ENCODE measurements at regions not wholly inside any gene's neighbourhood (a gene's known extent, or its start where the extent isn't known, plus 50 kb on each side); places are given as distances from the start of the nearest gene placed in this dataset.

- Mint-ChIP-seq H3K27ac (no peak overlapping the region), H3K4me3 (ENCODE audit: low read depth) (peak overlapping the region; percentile 69), H3K36me3 (ENCODE audit: insufficient read depth) (peaks cover 2% of the 10 kb centered on the region), H3K4me1 (ENCODE audit: low read depth) (peaks cover 18% of the 10 kb centered on the region), H3K9me3 (ENCODE audit: low read depth) (no peaks in the 10 kb centered on the region), H3K27me3 (peaks cover 78% of the 10 kb centered on the region)
- DNase-seq (ENCODE audit: low spot score, unreplicated experiment) = peak; percentile 33
- TF ChIP-seq CTCF (IDR thresholded peaks at IDR 0.05; ENCODE audit: unreplicated experiment) = no peak
Measured at GRCh38 chr11:115659061-115659963, 155.1 kb upstream of the CADM1 start.

DNA sequence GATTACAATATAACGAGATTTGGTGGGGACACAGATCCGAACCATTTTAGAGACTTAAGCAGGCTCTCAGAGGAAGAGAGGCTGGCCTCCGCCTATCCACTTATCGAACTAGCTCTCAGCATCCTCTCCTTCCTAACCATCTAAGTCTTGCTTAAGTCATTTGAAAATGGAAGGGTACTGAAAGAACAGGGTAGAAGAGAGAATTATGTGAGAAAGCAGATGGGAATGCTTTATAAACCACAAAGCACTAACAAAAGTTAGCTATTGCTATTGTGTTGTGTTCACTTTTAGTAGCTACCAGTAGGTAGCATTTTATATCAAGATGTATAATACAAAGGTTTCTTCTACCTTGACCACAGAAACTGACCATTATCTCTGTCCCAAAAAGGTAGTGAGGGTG lies 153.4 kb upstream of the CADM1 start:
- no peak for TF ChIP-seq CTCF (IDR thresholded peaks at IDR 0.05; ENCODE audit: unreplicated experiment)
- H3K27ac Mint-ChIP-seq = no peak overlapping the region
- no peak for DNase-seq (ENCODE audit: low spot score, unreplicated experiment)
- peaks cover 2% of the 10 kb centered on the region for H3K36me3 Mint-ChIP-seq (ENCODE audit: insufficient read depth)
- peaks cover 18% of the 10 kb centered on the region for H3K4me1 Mint-ChIP-seq (ENCODE audit: low read depth)
- H3K9me3 Mint-ChIP-seq (ENCODE audit: low read depth) = no peaks in the 10 kb centered on the region
- no peak overlapping the region for H3K4me3 Mint-ChIP-seq (ENCODE audit: low read depth)
- peaks cover 74% of the 10 kb centered on the region for H3K27me3 Mint-ChIP-seq

DNA sequence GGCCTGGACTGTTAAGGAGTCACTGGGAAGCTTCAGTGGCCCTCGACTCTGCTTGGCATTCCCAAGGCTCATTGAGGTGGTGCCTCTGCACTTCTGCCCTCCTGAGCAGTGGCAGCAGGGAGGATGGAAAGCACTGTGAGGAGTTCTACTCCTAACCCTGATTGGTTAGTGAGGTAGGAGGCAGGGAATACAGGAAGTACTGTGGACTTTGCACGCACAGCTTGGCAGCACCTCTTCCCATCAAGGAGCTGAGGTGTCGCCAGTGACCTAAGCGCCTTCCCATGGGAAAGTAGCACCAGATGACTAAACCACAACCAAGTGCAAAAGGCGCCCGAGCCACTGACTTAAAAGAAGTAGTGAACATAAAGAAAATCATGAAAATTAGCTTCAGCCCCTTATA lies 152.5 kb upstream of the CADM1 start:
- H3K4me3 Mint-ChIP-seq (ENCODE audit: low read depth) = no peak overlapping the region
- H3K36me3 Mint-ChIP-seq (ENCODE audit: insufficient read depth) = peaks cover 2% of the 10 kb centered on the region
- no peak overlapping the region for H3K27ac Mint-ChIP-seq
- TF ChIP-seq CTCF (IDR thresholded peaks at IDR 0.05; ENCODE audit: unreplicated experiment) = no peak
- no peak for DNase-seq (ENCODE audit: low spot score, unreplicated experiment)
- H3K27me3 Mint-ChIP-seq = peaks cover 81% of the 10 kb centered on the region
- no peaks in the 10 kb centered on the region for H3K9me3 Mint-ChIP-seq (ENCODE audit: low read depth)
- peaks cover 18% of the 10 kb centered on the region for H3K4me1 Mint-ChIP-seq (ENCODE audit: low read depth)

DNA sequence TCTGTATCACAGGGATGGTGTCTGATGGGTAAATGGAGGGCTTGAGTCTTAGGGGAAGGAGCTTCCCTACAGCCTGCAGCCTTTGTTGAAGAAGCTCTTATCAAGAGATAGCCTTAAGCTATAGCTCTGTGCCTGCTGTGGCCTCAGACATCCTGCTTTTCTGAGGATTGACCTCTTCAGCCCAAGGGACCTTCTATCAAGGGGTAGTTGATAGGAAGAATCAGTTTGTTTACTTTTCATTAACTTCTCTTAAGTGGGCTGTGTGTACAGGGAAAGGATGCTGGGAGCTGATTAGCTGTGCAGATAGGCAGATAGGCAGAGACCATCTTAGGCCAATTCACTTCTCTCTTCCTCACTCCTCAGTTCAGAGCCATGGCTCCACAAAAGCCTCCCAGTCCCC lies 151.8 kb upstream of the CADM1 start:
- Mint-ChIP-seq H3K9me3 (ENCODE audit: low read depth) (no peaks in the 10 kb centered on the region), H3K27ac (no peak overlapping the region), H3K27me3 (peaks cover 83% of the 10 kb centered on the region), H3K4me1 (ENCODE audit: low read depth) (peaks cover 18% of the 10 kb centered on the region), H3K36me3 (ENCODE audit: insufficient read depth) (peaks cover 2% of the 10 kb centered on the region), H3K4me3 (ENCODE audit: low read depth) (no peak overlapping the region)
- no peak for TF ChIP-seq CTCF (IDR thresholded peaks at IDR 0.05; ENCODE audit: unreplicated experiment)
- DNase-seq (ENCODE audit: low spot score, unreplicated experiment) = no peak

GRCh38 chr11:115654792-115655191 lies 150.6 kb upstream of the CADM1 start:
- H3K4me1 Mint-ChIP-seq (ENCODE audit: low read depth) = peaks cover 12% of the 10 kb centered on the region
- no peak for DNase-seq (ENCODE audit: low spot score, unreplicated experiment)
- no peak for TF ChIP-seq CTCF (IDR thresholded peaks at IDR 0.05; ENCODE audit: unreplicated experiment)
- H3K27ac Mint-ChIP-seq = no peak overlapping the region
- H3K36me3 Mint-ChIP-seq (ENCODE audit: insufficient read depth) = peaks cover 2% of the 10 kb centered on the region
- peaks cover 76% of the 10 kb centered on the region for H3K27me3 Mint-ChIP-seq
- H3K9me3 Mint-ChIP-seq (ENCODE audit: low read depth) = no peaks in the 10 kb centered on the region
- no peak overlapping the region for H3K4me3 Mint-ChIP-seq (ENCODE audit: low read depth)

Data from progenitor cell of endocrine pancreas (in vitro differentiated cells).